ENCODE measurements at regions not wholly inside any gene's neighbourhood (a gene's known extent, or its start where the extent isn't known, plus 50 kb on each side); places are given as distances from the start of the nearest gene placed in this dataset.

- TF ChIP-seq POLR2A (IDR thresholded peaks at IDR 0.05) = no peak
- no peak for TF ChIP-seq CTCF (IDR thresholded peaks at IDR 0.05)
Observed at GRCh38 chr18:78364388-78364960, 615.1 kb upstream of the SALL3 start.
